ENCODE measurements at regions not wholly inside any gene's neighbourhood (a gene's known extent, or its start where the extent isn't known, plus 50 kb on each side); places are given as distances from the start of the nearest gene placed in this dataset.

- no peak overlapping the region for H3K27ac ChIP-seq (ENCODE audit: low read depth, low read length)
- intact Hi-C loops (cut with micrococcal nuclease): no loop called here
- H3K27me3 ChIP-seq (ENCODE audit: insufficient read depth, low read length): no peaks in the 10 kb centered on the region
- ATAC-seq: no peak
- ChIA-PET CTCF (no interaction called here), POLR2A (no interaction called here), RAD21 (ENCODE audit: low non-redundant PET in 1 of 2, low total read pairs in 2 of 2, uncharacterized antibody in 2 of 2, unreplicated experiment in 2 of 2) (no interaction called here)
- H3K4me1 ChIP-seq (ENCODE audit: control insufficient read depth in 1 of 2, insufficient read depth in 2 of 2, low read length in 2 of 2): no peaks in the 10 kb centered on the region
- no peaks in the 10 kb centered on the region for H3K9me2 ChIP-seq (ENCODE audit: insufficient read depth)
- no peak overlapping the region for H3K9ac ChIP-seq (ENCODE audit: low read length)
- no peaks in the 10 kb centered on the region for H3K79me2 ChIP-seq (ENCODE audit: insufficient read depth, low read length)
- DNase-seq (ENCODE audit: low read depth, low spot score): no peak
- no peak overlapping the region for H3K4me3 ChIP-seq (replicated peaks in 1 of 2; ENCODE audit: low read depth in 1 of 2, low read length in 2 of 2)
- no peaks in the 10 kb centered on the region for H4K20me1 ChIP-seq (ENCODE audit: insufficient read depth)
- H3K36me3 ChIP-seq (ENCODE audit: control insufficient read depth in 1 of 2, insufficient read depth in 2 of 2, low read length in 2 of 2): no peaks in the 10 kb centered on the region
- H2AFZ ChIP-seq (ENCODE audit: low read depth, low read length, poor library complexity, severe bottlenecking): no peak overlapping the region
- no peaks in the 10 kb centered on the region for H3K9me3 ChIP-seq (ENCODE audit: control insufficient read depth in 1 of 2, insufficient read depth in 1 of 2, low read depth in 1 of 2, low read length in 2 of 2)
- no TSS peak for BruUV-seq (replicated peaks)
- H3K4me2 ChIP-seq (ENCODE audit: low read length): no peak overlapping the region
- TF ChIP-seq FOSL1 (IDR thresholded peaks at IDR 0.05; ENCODE audit: low read depth) (no peak), POLR2A (IDR thresholded peaks at IDR 0.05; ENCODE audit: borderline replicate concordance, extremely low read depth, insufficient read depth, insufficient read length) (no peak), ELF1 (IDR thresholded peaks at IDR 0.05; ENCODE audit: borderline replicate concordance, low read depth) (no peak), ZBTB33 (IDR thresholded peaks at IDR 0.05; ENCODE audit: extremely low read depth, insufficient replicate concordance, low read length) (no peak), REST (IDR thresholded peaks at IDR 0.05; ENCODE audit: low read depth) (no peak), SRF (IDR thresholded peaks at IDR 0.05; ENCODE audit: low read depth) (no peak), EGR1 (IDR thresholded peaks at IDR 0.05; ENCODE audit: low read depth) (no peak), SP1 (IDR thresholded peaks at IDR 0.05; ENCODE audit: low read depth) (no peak), ZFX (IDR thresholded peaks at IDR 0.05) (no peak), EZH2phosphoT487 (IDR thresholded peaks at IDR 0.05; ENCODE audit: borderline replicate concordance) (no peak)
Measured at GRCh38 chr12:59317598-59317997, 278.2 kb upstream of the SLC16A7 start.
